ENCODE measurements at regions not wholly inside any gene's neighbourhood (a gene's known extent, or its start where the extent isn't known, plus 50 kb on each side); places are given as distances from the start of the nearest gene placed in this dataset.

- no peak overlapping the region for H3K4me3 ChIP-seq (ENCODE audit: low read depth, low read length)
- ChIA-PET CTCF (no interaction called here), POLR2A (no interaction called here)
- H3K27ac ChIP-seq (ENCODE audit: extremely low read depth, low read depth, low read length), result no peak overlapping the region
- TF ChIP-seq ZNF362 (tag by site-specific recombination; IDR thresholded peaks at IDR 0.05) (no peak), ZNF488 (tag by site-specific recombination; IDR thresholded peaks at IDR 0.05) (no peak), ZNF112 (tag by site-specific recombination; IDR thresholded peaks at IDR 0.05) (no peak), ZNF785 (tag by site-specific recombination; IDR thresholded peaks at IDR 0.05) (no peak), ZFP41 (tag by site-specific recombination; IDR thresholded peaks at IDR 0.05; ENCODE audit: borderline replicate concordance) (no peak), ZNF184 (tag by site-specific recombination; IDR thresholded peaks at IDR 0.05) (no peak)
- no peaks in the 10 kb centered on the region for H3K9me3 ChIP-seq (ENCODE audit: control insufficient read depth, insufficient read depth, low read depth, low read length)
- H3K4me1 ChIP-seq (ENCODE audit: control insufficient read depth, insufficient read depth, low read length), result no peaks in the 10 kb centered on the region
- H3K36me3 ChIP-seq (ENCODE audit: control insufficient read depth in 2 of 2, insufficient read depth in 1 of 2, low read length in 2 of 2), result no peaks in the 10 kb centered on the region
Observed at GRCh38 chr13:57452228-57452627, 179.3 kb upstream of the PCDH17 start.

DNA sequence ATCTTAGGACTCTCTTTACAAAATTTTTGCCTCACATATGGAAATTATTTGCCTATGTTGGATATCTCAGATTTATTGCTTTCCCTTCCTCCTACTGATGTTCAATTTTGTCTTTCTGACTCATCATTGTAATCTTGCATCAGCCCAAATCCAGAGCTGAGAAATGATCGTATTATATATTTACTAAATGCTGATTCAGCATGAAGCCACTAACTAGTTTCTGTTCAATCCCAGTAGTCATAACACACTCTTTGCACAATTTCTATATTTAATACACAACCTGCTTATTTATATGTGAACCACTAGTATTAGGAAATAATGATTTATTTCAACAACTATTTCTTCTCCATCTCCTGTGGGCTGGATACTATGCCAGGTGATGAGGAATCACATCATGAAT is 161.1 kb upstream of the PCDH17 start:
- TF ChIP-seq REST (tag by site-specific recombination; IDR thresholded peaks at IDR 0.05), result no peak
- no peak for TF ChIP-seq EGR2 (tag by site-specific recombination; IDR thresholded peaks at IDR 0.05; ENCODE audit: low read depth)
- no peak for TF ChIP-seq SETDB1 (IDR thresholded peaks at IDR 0.05; ENCODE audit: insufficient read length, low read length)
- no peak for TF ChIP-seq ZNF660 (tag by site-specific recombination; IDR thresholded peaks at IDR 0.05)
- TF ChIP-seq ZEB2 (tag by site-specific recombination; IDR thresholded peaks at IDR 0.05), result no peak
- TF ChIP-seq ZNF76 (tag by site-specific recombination; IDR thresholded peaks at IDR 0.05; ENCODE audit: borderline replicate concordance, low read depth), result no peak
- no peak for TF ChIP-seq ZNF146 (tag by site-specific recombination; IDR thresholded peaks at IDR 0.05)
- TF ChIP-seq ZNF366 (tag by site-specific recombination; conservative IDR thresholded peaks at IDR 0.05), result no peak
- no peak for TF ChIP-seq GLI2 (tag by site-specific recombination; IDR thresholded peaks at IDR 0.05; ENCODE audit: borderline replicate concordance, low read depth)
- no peak for TF ChIP-seq PRDM10 (tag by site-specific recombination; IDR thresholded peaks at IDR 0.05)
- no peak for TF ChIP-seq ZNF18 (tag by site-specific recombination; IDR thresholded peaks at IDR 0.05)
- no peak for TF ChIP-seq ZFP69B (tag by site-specific recombination; IDR thresholded peaks at IDR 0.05)
- TF ChIP-seq ZNF175 (tag by site-specific recombination; IDR thresholded peaks at IDR 0.05), result no peak
- TF ChIP-seq ZNF184 (tag by site-specific recombination; IDR thresholded peaks at IDR 0.05), result no peak
- no peak for TF ChIP-seq ZNF776 (tag by site-specific recombination; IDR thresholded peaks at IDR 0.05; ENCODE audit: borderline replicate concordance)
- Histone ChIP-seq H3K4me1 (ENCODE audit: control insufficient read depth, insufficient read depth, low read length) (no peaks in the 10 kb centered on the region), H3K27ac (ENCODE audit: extremely low read depth, low read depth, low read length) (no peak overlapping the region), H3K9me3 (ENCODE audit: control insufficient read depth, insufficient read depth, low read depth, low read length) (no peaks in the 10 kb centered on the region), H3K4me3 (ENCODE audit: low read depth, low read length) (no peak overlapping the region), H3K36me3 (ENCODE audit: control insufficient read depth in 2 of 2, insufficient read depth in 1 of 2, low read length in 2 of 2) (no peaks in the 10 kb centered on the region)
- CTCF ChIA-PET, result no interaction called here
- POLR2A ChIA-PET, result no interaction called here

Data from HEK293 (cell line).